Adrenal gland (tissue), 5 donors: ENCODE measurements at regions not wholly inside any gene's neighbourhood (a gene's known extent, or its start where the extent isn't known, plus 50 kb on each side); places are given as distances from the start of the nearest gene placed in this dataset.

ENCODE experiments used
- CTCF ChIP-seq, 6 experiments: fragments of 450-650 bp in 4 of 6; fragments of 200-600 bp in 2 of 6; sonication (generic) in 1 of 6; IDR thresholded peaks; 1 replicate in 5 of 6; 2 replicates in 1 of 6; pipeline versions ENCODE4 v1.5.1 to v1.8.0; 2016 to 2021; ENCODE audit warnings: antibody characterized with exemption in 6 of 6, mild to moderate bottlenecking in 2 of 6, moderate library complexity in 1 of 6
- POLR2A ChIP-seq, 2 donors: fragments of 450-650 bp; IDR thresholded peaks; one replicate each; pipeline ENCODE4 v1.6.1; 2017; ENCODE audit warnings: antibody characterized with exemption in 2 of 2, mild to moderate bottlenecking in 2 of 2, moderate library complexity in 1 of 2
- donor health status: DM: no; HTN: no; CAD: no.

DNA sequence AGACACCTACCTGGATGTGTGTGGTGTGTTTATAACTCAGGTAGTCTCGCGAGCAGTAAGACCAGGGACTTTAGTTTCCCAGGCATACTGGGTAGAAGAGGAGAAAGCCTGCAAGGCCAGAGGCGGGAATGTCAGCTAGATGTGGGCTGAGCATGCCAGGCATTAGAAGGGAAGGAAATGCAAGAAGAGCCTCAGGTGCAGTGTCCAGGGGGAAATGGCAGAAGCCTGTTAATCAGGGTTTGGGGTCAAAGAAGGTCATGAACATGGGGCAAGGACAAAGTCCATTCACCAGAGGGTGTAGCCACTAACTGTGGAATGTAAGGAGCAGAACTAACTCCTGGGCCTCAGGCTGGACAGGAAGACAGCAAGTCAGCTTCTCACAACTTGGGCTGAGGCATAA, 305.0 kb downstream of the SMOC2 start:
- TF ChIP-seq CTCF (IDR thresholded peaks at IDR 0.05) (no peak), POLR2A (IDR thresholded peaks at IDR 0.05) (no peak)
